ENCODE measurements at regions not wholly inside any gene's neighbourhood (a gene's known extent, or its start where the extent isn't known, plus 50 kb on each side); places are given as distances from the start of the nearest gene placed in this dataset.

DNA sequence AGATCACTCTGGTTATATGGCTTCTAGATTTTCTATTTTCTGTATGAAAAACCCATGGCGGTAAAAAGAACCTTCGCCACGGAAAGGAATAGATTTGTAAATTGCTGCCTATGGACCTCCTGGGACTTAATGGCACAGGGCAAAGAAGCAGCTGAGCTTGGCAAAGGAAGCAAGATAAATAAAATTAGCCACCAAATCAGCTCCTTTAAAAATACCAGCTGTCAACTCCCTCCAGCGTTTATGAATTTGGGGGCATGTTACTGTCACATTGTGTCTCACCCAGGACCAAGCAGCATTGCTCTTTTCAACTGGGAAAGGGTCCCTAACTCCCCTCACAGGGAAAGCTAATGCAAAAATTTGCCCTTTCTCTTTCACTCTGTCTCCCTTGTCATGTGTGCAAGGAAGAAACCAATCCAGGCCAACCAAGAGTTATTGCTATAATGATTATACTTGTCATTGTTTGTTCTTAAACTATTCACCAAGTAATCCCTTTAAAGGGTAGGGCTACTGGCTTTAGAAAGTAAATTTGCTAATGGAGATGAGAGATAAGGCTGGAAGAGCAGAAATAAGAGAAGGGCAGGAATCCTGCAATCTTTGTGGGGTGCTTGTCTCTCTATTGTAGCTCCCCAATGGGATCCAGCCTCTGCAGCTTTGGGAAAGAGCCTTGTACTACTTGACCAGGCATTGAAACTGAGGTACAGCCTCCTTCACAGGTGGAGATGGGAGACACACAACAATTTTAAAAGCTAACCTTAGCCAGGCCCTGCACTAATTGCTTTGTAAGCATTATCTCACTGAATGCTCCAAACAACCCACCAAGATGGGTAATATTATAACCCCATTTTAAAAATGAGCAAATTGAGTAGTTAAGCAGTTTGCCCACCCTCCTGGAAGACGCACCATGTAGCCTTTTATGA, 119.1 kb upstream of the KLF7 start:
- DNase-seq (ENCODE audit: low spot score in 2 of 2), result no peak
- no peak for FAIRE-seq

DNA sequence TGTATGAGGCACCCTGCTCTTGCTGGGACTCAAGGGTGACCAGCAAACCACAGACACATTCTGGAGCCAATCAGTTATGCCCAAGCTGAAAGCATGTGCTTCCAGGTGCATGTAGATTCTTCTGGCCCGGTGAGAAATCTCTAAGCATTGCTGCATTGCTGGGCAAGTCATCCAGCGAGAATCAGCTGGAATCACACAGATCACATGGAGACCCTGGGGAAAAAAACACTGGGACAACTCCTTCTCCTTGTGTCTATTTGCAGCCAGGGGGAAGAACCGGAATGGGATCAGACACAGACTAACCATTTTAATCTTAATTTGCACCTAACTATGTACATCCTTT, 119.7 kb upstream of the KLF7 start:
- DNase-seq (ENCODE audit: low spot score in 2 of 2) (no peak), FAIRE-seq (no peak)

GRCh38 chr2:207286106-207286505, 120.4 kb upstream of the KLF7 start:
- DNase-seq (ENCODE audit: low spot score in 2 of 2) (no peak), FAIRE-seq (no peak)

DNA sequence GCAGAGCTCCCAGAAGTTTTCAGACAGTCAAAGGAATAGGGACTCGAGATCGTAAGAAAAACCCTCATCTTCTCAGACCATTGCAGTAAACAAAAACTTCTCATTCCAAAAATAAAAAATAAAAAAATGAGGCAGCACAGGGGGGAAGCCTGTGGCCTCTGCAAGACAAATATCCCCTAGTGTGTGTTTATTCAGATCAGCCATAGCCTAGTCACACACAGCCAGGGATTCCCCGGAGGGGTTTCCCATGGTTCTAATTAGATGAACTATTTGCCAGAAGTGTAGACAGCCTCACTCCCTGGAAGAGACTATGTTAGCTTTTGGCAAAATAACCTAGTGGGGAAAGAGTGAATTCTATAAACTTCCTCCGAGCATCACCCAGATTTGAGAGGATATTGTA, 122.9 kb upstream of the KLF7 start:
- FAIRE-seq, result no peak
- no peak for DNase-seq (ENCODE audit: low spot score in 2 of 2)

DNA sequence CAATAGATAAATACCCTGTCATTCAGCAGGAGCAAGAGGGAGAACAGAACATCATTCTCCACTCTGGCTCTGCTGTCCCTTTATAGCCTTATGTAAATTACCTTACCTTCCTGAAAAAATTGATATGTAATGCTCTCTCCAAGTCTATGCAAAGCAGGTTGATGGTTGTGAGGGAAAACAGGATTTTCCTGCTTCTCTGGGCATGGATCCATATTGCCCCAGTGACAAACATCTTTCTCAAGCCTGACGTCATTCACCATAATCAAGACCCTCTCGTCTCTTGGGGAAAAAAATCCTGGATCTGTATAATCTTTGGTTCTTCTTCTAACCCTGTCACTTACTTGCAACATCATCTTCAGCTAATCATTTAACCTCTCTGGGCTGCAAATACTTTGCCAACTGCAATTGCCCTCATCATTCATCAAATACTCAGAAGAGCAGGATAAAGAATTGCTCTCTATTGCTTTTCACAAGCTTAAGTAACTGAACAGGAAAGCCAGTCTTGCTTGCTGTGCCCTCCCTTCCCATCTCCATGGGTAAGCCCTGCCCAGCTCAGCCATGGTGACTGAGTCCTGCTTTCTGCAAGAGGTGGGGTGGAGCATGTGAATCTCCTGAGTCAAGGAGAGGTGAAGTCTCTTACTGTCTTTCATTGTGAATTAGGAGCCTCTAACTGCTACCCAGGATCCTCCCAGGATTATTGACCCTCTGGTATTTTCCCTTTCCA, 123.7 kb upstream of the KLF7 start:
- DNase-seq (ENCODE audit: low spot score in 2 of 2) (no peak), FAIRE-seq (no peak)

GRCh38 chr2:207290833-207291624, 125.3 kb upstream of the KLF7 start:
- FAIRE-seq, result no peak
- DNase-seq (ENCODE audit: low spot score in 2 of 2), result no peak

DNA sequence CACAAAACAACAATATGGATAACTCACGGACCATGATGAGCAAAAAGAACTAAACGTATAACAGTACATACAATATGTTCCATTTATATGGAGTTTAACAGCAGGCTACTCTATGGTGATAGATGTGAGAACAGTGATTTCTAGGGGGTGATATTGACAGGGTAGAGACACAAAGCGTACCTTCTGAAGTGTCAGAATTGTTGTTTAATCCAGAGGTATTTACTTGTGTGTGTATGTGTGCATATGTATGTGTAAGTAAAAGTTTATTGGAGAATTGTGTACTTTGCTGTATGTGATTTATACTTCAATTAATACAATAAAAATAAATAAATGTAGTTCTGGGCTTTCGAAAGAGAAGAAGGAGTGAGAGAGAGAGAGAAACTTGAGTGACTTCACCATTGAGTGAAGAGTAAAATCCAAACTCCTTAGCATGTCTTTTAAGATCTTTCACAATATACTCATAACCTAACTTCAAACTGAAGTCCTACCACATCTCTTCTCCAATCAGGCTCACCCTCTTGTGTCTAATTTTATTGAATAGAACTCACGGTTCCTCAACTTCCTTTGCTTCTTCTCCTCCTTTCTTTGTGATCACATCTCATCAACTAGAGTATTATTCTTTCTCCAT, 126.0 kb upstream of the KLF7 start:
- no peak for FAIRE-seq
- DNase-seq (ENCODE audit: low spot score in 2 of 2), result no peak

GRCh38 chr2:207296265-207296948, 130.7 kb upstream of the KLF7 start:
- FAIRE-seq (no peak), DNase-seq (ENCODE audit: low spot score in 2 of 2) (no peak)

DNA sequence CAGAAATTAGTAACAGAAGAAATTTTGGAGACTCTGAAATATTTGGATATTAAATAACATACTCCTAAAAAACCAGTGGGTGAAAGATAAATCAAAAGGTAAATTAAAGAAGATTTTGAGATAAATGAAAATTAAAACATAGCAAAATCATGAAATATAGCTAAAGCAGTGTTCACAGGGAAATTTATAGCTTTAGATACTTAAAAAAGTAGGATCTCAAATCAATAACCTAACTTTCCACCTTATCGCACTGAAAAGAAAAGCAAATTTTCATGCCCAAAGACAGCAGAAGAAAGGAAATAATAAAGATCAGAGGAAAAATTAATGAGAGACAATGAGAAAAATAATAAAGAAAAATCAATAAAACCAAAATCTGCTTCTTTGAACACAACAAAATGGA, 135.1 kb upstream of the KLF7 start:
- FAIRE-seq (no peak), DNase-seq (ENCODE audit: low spot score in 2 of 2) (no peak)

DNA sequence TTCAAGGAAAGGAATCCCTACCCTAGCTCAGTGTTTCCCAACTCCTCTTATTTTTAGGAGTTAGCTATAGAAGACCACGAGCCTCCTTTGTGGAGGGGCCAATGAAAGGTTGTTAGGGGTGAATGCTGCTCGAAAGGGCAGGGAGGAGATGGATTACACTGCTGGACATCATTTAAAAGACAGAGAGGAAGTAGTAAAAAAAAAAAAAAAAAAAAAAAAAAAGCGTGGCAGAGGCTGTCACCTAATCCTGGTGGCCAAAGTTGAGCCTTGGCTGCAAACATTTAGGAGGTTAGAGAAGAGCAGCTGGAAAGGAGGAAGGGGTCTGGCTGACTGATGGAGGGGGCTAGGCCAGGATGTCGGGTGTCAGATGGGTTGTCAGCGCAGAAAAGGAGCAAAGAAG, 139.0 kb upstream of the KLF7 start:
- no peak for DNase-seq (ENCODE audit: low spot score in 2 of 2)
- FAIRE-seq, result no peak

DNA sequence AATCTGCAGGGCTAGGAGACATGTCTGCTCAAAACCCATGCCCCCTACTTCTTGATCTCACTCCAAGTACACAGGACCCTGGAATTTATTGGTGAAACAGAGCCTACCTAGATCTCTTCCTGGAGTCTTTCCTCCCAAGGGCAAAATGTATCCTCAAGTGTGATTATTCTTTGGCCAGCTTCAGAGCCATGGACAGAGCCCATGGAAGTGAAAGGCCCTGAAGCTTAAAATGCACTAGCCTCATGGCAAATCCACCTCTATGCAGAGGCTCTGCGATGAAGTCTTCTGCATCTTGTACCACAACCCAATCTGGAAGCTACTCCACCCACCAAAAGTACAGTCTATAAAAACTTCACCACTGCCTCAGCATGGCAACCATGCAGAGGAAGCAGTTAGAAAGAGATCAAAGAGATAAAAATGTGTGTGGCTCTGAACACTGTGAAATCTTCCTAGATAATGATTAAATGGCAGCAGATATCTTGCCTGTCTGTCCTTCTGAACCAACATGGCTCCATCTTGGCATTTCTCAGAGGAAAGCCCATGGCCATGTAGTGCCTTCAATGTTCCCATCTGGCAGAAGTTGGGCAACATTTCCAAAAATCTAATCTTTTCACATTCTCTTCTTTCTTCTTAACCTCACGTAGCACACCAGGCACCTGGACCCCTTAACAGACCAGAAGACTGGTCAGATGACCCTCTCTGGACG, 142.9 kb upstream of the KLF7 start:
- DNase-seq (ENCODE audit: low spot score in 2 of 2) (no peak), FAIRE-seq (no peak)

DNA sequence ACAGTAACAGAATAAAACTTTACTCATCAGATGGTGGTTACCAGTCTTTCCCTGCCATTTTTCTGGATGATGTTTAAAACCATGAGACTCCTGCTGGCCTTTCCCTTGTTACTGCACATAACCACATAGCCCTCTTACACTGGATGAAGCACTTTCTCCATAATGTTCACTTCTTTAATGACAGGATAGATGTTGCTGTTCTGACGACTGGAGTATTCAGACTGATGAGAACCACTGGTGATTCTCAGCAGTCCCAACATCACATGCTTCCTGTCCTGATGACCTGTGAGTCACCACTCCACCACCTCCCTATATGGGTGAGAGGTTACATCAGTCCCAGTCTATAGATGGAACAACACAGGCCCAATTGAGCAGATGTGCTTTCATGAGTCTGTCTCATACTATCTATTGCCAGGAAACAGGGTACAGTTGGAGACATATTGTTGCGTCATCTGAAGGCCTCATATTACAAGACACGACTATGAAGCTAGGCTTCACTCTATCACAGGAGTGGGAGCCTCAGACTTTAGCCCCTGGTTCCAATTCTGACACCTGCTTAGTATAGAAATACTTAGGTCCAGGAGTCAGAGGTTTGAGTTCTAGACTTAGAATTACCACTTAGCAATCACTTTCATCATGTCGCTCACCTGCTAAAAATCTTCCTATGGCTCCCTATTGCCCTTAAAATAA, 145.7 kb upstream of the KLF7 start:
- DNase-seq (ENCODE audit: low spot score in 2 of 2) (peak in 1 of 2 donors; percentile 36), FAIRE-seq (no peak)

GRCh38 chr2:207312006-207312356, 146.2 kb upstream of the KLF7 start:
- DNase-seq (ENCODE audit: low spot score in 2 of 2), result no peak
- FAIRE-seq, result no peak

DNA sequence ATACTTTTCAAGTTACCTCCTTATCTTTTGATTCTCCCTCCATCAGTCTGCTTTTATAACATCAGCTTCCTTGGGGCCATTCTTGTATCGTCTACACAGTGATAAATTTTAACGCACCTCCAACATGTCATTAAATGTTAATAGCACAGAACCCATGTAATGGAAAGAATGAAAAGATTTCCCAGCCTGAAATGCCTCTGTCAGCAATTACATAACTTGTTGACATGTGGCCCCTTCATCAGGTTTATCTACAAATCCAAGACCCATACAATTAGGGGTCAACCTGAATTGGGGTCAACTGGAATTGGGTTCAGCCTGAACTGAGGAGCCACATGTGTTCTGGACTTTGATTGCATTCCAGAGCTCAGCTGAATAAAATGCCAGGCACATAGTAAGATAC, 148.2 kb upstream of the KLF7 start:
- DNase-seq (ENCODE audit: low spot score in 2 of 2), result no peak
- FAIRE-seq, result no peak

GRCh38 chr2:207315131-207315530, 149.4 kb upstream of the KLF7 start:
- FAIRE-seq (no peak), DNase-seq (ENCODE audit: low spot score in 2 of 2) (no peak)

GRCh38 chr2:207316484-207316883, 150.7 kb upstream of the KLF7 start:
- no peak for DNase-seq (ENCODE audit: low spot score in 2 of 2)
- no peak for FAIRE-seq

DNA sequence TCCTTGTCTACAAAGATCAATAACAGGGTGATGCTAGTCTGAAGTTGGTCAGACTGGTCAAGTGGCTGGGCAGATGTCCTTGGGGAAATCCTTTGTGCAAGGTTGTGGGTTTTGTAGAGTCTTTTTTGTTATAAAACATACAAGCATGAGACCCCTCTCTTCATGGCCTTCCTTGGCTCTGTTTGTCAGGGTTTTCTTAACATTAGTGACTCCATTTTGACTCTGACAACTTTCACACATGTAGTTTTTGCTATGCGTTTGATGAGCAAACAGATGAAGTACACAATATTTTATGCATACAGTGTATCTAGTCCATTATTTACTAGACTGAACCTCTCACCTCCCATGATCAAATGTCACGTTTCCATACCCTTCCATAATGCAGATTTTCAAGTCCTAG, 151.2 kb upstream of the KLF7 start:
- FAIRE-seq (no peak), DNase-seq (ENCODE audit: low spot score in 2 of 2) (no peak)

GRCh38 chr2:207317378-207317984, 151.7 kb upstream of the KLF7 start:
- FAIRE-seq, result no peak
- DNase-seq (ENCODE audit: low spot score in 2 of 2), result no peak

GRCh38 chr2:207318181-207318628, 152.5 kb upstream of the KLF7 start:
- DNase-seq (ENCODE audit: low spot score in 2 of 2), result no peak
- no peak for FAIRE-seq
